ENCODE measurements at regions not wholly inside any gene's neighbourhood (a gene's known extent, or its start where the extent isn't known, plus 50 kb on each side); places are given as distances from the start of the nearest gene placed in this dataset.

DNA sequence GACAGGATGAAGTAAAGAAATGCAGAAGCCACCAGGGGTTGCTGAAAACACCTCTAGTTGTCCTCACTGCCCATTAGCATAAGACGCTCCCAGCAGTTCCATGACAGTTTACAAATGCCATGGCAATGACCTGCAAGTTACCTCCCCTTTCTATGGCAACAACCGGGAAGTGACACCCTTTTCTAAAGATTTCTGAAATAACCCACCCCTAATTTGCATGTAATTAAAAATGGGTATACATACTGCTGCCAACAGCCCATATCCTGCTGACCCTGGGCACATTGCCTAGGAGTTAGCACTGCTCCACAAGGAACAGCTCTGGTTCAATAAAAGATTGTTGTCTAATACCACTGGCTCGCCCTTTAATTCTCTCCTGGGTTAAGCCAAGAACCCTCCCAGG lies 178.3 kb upstream of the LRATD1 start:
- TF ChIP-seq, protein P1, sequence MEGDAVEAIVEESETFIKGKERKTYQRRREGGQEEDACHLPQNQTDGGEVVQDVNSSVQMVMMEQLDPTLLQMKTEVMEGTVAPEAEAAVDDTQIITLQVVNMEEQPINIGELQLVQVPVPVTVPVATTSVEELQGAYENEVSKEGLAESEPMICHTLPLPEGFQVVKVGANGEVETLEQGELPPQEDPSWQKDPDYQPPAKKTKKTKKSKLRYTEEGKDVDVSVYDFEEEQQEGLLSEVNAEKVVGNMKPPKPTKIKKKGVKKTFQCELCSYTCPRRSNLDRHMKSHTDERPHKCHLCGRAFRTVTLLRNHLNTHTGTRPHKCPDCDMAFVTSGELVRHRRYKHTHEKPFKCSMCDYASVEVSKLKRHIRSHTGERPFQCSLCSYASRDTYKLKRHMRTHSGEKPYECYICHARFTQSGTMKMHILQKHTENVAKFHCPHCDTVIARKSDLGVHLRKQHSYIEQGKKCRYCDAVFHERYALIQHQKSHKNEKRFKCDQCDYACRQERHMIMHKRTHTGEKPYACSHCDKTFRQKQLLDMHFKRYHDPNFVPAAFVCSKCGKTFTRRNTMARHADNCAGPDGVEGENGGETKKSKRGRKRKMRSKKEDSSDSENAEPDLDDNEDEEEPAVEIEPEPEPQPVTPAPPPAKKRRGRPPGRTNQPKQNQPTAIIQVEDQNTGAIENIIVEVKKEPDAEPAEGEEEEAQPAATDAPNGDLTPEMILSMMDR (IDR thresholded peaks at IDR 0.05) = no peak
- TF ChIP-seq POLR2A (IDR thresholded peaks at IDR 0.05) = no peak

Measured in testis (tissue), 2 donors.